ENCODE measurements at regions not wholly inside any gene's neighbourhood (a gene's known extent, or its start where the extent isn't known, plus 50 kb on each side); places are given as distances from the start of the nearest gene placed in this dataset.

DNA sequence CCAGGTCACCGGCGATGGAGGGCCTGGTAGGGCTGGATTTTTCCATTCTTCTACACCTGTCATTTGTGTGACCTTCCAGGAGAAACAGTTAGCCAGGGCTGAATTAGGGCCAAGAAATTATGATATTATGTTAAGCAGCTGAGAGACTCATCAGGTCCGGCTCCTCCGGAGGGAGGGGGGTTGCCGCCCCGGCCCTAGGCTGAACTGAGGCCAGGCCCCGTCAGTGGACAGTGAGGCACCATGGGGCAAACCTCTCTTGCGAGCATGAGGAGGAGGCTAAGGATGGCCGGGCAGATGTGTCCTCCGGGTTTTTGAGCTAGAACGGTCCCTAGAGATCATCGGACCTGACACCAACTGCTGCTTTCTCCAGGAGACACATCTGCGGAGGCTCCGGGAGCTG is 150.1 kb downstream of the SOX11 start:
- no peak for DNase-seq

DNA sequence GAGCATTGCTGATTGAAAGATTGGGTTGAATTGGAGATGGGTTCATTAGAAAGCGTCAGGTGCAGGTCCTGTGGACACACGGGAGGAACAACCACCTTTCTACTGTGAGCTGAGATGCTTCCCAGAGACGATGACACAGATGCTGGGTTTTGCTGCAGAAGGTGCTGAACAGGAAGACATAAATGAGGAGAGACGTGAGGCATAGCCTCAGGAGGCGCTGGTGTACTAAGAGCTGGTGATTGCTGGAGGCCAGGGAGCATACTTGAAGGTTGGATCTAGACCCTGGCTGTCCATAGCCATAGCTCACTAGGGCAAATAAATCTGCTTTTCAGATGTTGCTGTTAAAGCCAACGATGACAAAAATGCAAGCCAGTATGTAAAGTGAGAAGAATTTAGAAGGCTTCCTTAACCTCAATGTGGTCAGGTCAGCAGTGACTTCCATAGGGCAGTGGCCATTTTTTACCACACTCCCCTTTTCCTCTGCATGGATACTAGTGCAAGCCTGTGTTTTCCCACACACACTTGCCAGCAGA is 153.7 kb downstream of the SOX11 start:
- DNase-seq: no peak

DNA sequence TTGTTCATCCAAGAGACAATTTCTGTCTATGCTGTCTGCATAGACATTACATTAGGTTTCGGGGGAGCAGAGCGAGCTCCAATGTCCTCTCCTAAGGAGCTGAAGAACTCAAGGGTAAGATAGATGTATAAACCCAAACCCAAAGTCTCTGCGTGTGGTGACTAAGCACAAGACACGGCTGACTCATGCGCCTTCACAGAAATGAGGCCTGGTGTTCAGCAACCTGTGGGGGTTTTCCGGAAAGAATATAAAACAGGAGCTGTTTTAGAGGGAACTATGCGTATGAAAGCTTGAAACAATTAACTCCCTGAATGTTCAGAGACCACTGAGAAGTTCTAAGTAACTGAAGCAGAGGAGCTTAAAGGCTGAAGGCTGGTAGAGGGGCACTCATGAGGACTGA is 154.7 kb downstream of the SOX11 start:
- no peak for DNase-seq

DNA sequence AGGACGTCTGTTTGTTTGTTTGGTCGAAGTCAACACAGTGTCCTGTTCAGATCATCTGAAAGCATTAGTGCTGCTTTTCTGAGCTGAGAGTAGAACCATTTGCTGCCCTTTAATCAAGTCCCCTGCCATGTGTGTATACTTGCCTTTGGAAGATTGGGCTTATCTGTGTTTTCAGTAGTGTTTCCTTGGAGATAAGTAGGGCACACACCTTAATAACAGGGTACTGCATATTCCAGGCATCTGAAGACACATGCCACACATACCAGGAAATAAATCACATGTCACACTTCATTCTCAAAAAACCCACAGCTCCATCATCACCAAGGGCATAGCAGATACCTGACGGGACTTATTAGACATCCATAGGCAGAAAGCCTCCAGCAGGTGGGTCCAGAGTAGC is 157.4 kb downstream of the SOX11 start:
- DNase-seq: no peak

DNA sequence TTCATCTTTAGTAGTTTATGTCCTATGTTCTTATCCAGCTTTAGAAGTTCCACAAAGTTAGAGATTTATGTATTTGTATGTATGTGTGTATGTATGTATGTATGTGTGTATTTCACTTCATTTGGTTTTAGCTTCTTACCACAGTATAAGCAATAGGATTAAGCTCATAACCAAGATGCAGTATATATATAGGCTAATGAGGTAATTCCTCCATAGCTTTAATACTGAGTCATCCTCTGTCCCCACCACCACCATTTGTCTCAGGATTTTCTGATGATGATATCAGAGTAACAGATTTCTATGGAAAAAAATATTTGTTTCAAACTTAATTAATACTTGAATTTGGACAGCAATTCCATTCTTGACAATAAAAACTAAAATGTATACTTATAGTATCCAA is 159.2 kb downstream of the SOX11 start:
- no peak for DNase-seq

DNA sequence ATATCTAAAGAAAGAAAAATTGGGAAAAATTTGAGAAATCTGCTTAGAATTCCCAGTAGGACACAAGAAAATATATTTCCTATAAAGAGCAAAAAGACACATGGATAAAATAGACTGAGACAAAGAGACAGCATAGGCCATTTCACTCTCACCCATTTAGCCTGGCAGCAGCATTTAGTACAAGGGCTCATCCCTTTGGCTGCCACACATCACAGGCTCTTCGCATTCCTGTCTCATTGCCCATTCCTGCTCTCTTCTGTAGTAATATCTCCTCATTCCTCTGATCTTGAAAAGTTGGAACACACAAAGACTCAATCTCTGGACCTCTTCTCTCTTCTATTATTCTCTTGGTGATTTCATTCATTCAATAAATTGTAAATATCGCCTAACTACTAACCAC is 162.6 kb downstream of the SOX11 start:
- no peak for DNase-seq

DNA sequence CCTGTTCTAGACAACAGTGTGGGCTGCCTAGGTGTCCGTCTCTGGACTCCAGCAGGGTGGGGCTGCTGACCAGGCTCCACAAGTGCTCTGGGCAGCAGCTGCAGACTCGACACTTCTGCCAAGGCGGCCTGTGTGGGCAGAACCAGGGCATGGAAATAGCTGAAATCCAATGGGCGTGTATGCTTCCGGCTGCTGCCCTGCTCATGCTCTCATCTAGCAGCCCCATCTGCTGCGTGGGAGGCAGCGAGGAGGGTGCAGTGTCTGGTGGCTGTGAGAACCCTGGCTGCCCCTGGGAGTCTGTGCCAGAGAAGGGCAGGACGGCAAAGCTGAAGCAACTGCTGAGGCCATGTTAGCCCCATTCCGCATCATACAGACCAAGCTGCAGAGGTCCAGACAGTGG is 174.9 kb downstream of the SOX11 start:
- DNase-seq: no peak

DNA sequence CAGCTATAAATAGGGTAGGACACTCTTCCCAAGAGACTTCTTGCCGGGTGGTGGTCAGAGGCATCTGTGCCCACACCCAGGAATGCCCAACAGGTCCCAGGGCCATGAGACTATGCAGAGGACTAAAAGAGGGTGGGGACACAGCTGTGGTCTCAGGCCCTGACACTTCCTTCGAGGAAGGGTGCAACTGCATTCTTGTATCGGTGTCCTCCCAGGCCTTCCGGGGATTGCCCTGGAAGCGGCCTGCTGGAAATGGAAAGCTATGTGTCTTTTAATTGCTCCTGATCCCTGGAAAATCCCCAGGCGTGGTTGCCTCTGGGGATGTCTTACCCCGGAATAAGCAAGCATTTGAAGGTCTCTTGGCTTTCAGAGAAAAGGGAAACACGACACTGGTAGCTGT is 176.7 kb downstream of the SOX11 start:
- DNase-seq: no peak

DNA sequence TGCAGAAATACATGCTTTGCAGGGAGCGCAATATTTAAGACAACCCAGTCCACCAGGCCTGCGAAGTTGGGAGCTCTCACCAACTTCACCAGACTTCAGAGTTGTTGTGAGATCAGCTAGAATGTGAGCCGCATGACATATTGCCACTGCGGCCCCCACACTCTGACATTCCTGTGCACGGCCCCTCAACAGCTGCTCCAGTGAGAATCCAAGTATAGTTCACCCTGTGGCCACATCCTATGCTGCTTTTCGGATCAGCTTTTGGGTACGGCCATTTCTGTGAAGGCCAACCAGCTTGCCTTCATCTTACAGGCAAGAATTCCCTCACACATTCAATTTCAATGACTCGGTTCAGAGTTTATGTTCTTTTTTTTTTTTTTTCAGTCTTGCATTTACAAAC is 177.8 kb downstream of the SOX11 start:
- DNase-seq: no peak

DNA sequence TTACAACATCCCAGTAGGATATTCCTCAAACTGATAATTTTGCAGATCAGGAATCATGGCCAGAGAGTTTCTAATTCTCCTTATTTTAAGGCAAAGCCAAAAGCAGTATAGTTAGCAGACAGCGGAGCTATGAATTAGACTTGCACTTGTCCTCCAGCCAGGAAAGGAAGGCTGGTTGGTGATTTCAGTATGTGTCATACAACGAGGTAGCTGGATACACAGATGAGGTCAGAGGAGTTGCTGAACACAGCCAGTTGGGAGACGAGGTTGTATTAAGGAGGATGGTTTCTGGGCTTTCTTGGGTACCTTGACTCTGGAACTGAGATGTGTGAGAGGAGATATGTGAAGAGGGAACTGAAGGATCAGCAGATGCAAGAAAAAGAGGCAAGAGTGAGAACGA is 185.2 kb downstream of the SOX11 start:
- DNase-seq: no peak

DNA sequence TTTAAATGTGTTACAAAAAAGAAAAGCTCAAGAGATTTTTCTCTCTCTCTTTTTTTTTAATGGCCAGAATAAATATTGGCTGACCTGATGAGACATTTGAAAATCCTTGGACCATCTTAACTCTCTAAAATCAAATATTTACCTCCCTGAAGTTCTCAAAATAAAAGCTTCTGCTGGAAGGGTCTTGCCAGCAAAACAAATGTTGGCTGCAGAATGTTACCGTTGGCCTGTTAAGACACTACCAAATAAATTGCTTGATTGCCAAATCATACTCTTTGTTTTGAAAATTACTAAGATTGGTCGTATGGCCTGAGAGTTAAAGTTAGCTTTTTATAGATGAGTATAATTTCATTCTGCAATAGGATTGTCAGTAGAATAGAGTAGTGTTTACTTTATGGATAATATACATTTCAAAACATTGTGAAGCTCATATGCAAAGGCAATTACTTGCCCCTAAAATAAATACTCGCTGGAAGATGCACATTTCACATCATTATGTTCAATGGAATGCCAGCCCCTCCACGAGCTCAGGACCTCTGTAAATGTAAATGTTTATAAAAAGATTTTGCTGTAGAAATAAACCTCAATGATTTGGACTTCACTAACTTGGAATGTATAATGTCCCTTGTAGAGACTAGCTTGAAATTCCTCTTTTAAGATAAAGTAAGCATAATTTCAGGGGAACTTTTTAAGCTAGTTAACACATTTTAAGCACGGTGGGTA is 193.4 kb downstream of the SOX11 start:
- DNase-seq: no peak

DNA sequence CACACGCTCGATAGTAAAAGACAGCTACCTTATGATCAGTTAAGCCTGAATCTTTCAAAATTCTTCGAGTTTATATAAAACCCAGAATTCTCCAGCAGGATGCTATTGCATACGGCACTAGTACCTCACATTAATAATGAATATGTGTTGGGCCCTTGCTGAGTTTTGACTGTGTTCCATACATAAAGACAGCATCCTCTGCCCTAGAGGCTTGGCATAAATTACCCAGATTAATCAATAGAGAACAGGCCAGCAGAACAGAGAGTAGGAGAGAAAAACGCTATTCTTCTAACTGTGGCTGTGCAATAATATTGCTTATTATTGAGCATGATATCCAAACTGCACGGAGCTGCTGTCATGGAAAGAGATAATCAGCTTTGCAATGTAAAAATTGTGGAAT is 194.3 kb downstream of the SOX11 start:
- DNase-seq: no peak

DNA sequence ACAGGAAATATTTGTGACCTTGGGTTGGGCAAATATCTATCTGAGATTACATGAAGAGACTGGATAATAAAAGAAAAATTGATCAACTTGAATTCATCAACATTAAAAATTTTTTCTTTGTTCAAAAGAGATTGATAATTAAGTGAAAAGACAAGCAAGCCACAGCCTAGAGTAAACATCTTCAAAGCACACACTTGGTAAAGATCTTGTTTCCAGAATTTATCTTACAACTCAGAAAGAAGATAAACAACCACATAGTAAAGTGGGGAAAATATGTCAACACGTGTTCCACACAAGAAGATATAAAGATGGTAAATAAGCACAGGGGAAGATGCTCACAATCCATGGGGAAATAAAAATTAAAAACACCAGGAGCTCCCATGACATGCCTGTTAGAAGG is 195.9 kb downstream of the SOX11 start:
- no peak for DNase-seq

DNA sequence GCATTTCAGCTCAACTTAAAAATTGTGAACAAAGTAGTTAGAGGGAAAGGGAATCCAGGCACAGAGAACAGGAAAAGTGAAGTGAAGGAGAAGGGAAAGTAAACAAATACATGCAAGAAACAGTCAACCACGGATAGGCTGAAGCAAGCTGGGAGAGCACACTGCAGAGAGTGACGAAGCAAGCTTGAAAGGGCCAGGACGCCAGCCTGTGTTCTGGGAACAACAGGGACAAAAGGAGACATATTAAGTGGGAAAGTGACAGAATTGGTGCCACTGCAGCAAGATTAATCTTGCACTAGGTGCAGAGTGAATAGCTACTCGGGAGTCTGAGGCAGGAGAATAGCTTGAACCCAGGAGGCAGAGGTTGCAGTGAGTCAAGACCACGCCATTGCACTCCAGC is 197.3 kb downstream of the SOX11 start:
- no peak for DNase-seq

DNA sequence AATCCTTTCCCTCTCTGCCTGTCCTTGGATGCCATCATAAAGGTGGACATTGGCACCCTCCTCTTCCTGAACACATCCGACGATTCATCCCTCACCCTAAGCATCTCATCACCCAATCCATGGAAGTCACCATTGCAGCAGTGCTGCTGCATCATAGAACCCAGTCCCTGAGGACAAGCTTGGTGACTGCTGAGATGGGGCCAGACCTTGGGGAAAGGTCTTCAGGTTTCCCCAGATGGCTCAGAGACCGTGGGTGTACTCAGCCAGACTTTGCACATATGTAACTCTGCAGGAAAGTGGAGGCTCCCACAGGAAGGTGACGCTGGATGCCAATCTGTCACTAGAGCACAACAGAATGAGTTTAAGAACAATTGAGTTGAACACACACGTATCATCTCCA is 202.2 kb downstream of the SOX11 start:
- DNase-seq: no peak

DNA sequence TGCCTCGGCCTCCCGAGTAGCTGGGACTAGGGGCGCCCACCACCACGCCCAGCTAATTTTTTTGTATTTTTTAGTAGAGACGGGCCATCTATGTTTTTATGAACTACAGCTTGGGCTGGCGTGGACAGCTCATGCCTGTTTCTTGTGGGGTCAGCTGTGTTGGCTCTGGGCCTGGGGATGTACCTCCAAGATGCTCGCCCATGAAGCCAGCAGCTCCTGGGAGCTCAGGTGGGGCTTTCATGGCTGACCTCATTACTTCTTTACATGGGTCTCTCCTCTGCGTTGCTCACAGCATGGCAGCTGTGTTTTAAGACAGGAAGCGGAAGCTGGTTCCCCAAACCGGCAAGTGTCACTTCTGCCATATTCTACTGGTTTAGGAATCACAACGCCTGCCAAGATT is 203.1 kb downstream of the SOX11 start:
- no peak for DNase-seq

DNA sequence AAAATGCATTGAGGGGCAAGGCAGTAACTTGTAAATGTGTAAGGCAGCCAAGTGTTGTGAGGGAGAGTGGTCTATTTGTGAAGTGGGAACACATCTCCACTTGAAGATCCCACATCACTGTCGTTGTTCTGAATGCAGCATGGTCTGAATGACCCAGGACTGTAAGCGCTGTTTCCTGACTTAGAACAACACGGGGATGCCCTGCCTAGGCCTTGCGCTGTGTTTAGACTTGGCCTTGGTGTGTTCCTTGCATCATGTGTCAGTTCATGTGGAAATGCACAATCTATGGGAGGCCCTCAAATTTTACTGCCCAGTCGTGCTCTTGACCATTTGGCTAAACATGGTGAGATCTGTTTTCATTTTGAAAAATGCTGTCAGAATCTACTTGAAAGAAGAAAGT is 205.1 kb downstream of the SOX11 start:
- no peak for DNase-seq

DNA sequence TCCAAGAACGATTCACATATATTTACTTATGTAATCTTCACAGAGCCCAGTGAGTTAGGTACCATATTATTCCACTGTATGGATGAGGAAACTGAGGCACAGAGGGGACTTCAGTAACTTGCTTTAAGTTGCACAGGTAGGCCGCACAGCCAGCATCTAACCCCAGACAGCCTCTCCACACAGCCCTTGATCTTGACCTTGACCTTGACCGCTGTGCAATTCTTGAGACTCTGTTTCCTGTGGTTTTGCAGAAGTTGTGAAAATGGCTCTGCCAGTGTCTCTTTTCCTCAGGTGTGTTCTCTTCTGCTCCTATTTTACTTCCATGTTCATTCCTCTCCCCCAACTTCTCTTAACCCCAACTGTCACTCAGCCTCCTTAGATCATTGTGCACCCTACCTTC is 206.5 kb downstream of the SOX11 start:
- DNase-seq: no peak

DNA sequence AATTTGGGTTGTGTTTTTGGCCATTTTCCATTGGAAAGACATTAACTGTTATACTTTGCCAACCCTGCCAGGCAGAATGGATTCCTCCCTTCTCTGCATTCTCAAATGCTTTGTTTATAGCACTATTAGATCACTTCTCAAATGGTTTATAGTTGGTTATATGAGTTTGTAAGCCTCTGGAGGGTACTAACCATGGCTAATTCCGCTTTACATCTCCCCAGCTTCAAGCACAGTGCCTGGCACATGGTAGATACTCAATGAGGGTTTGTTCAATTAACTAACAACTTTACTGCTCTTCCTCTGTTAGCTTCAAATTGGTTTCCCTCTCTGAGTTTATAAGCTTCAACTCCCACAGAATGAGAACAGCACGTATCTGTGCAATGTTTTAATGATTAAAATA is 213.5 kb downstream of the SOX11 start:
- no peak for DNase-seq

DNA sequence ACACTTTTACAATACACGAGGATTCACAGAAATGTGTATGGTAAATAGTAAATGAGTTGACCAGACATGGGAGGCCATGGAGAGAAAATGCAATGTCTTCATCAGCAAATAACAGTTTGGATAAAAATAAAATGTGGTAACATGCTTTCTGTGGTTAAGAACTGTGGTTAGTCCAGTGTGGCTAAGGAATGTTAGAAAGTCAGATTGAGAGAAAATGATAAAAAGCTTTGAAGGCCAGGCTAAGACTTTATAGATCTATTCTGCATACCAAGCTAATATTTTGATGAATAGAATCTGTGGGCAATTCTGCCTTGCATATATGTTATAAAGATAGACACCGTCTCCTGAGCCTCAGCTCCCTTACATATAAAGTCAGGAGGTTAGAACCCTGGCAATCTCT is 215.9 kb downstream of the SOX11 start:
- no peak for DNase-seq

DNA sequence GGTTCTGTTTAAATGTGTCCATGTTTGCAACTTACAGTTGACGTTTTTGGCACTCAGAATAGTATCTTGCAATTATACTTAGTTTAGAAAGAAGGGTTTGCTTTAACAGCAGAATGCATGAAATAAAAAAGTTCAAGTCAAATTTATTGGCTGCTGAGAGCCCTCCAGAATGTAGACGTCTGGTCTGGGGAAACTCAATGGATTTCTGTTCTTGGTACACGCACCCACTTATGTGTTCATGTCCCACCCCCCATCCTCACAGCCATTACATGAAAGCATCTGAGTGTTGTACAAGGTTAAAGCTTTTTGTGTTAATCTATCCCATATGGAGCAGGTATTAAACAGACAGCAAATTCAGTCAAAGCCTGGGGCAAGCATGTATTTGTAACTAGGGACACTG is 219.5 kb downstream of the SOX11 start:
- no peak for DNase-seq

DNA sequence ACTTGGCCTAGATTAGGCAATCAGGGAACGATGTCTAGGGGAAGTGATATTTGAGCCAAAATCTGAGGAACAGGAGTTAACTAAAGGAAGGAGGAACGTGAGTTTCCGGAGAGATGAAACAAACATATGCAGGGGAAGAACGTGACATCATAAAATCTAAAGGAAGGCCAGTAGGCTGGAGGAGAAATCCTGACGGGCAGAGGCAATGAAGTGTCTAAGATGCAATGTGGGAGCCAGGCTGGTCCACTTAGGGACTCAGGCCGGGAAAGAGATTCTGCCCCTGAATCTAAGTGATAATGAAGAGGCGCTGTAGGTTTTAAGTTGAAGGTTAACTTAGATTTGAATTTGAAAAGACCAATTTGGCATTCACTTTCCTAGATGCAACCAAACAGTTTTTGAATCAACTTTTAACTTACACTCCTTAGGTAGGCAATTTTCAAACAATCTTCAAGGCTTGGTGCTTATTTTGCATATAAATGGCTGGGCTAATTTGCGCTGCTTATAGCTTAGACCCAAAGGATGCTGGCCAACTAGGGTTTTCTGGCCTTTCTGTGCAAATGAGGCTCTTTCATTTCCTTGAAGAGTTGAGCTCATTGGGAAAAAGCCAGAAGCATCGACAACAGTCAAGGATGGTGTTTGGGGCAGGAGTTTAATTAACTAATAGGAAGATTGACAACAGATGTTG is 221.7 kb downstream of the SOX11 start:
- DNase-seq: no peak

DNA sequence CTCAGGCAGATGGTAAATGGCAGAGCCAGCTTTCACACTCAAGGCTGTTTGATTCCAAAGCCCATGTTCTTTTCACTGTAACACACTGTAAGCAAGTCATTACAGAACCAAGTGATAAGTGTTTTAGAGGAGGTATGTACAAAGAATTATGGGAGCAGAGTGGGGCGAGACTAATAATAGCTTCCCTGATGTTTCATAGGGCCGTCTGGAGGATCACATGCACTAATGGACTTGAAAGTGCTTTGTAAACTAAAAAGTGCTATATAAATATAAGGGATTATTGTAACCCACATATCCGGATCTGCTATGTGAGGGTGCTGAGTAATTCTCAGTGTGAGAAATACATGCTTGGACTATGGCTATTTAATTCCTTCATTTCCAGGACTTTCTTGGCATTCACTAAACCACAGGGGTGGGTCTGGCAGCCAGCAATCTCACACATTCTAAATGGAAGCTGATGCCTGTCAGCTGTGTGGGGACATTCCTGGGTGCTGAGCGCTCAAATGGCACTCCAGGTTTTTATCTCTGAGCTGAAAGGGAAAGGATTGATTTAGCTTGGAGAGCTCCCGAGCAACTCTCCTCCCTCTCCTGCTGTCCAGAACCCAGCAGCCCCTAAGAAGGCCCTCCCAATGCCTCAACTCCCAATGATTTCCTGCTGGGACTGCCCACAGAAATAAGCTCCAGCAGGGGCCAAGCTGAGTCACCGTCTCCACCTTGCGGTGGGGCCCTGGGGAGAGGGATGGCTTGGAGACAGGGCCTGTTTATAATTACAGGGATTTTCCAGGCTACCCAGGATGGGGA is 222.8 kb downstream of the SOX11 start:
- DNase-seq: peak; percentile 25

All from right kidney (tissue), 1 donor.